Activated CD4-positive, alpha-beta T cell treated with anti-CD3 and anti-CD28 coated beads, Interleukin-2, amount 50 U/mL, for 4 hours (primary cell): ENCODE measurements at regions not wholly inside any gene's neighbourhood (a gene's known extent, or its start where the extent isn't known, plus 50 kb on each side); places are given as distances from the start of the nearest gene placed in this dataset.
"Not testable (repeated sequence)": the region's sequence is repeated elsewhere in the genome, so short reads cannot be mapped to it uniquely, and the experiment has no call there.

ENCODE experiments used
- DNase-seq, 2 experiments: peaks; one replicate each; pipeline ENCODE4 v3.0.0-alpha.2; 2020

DNA sequence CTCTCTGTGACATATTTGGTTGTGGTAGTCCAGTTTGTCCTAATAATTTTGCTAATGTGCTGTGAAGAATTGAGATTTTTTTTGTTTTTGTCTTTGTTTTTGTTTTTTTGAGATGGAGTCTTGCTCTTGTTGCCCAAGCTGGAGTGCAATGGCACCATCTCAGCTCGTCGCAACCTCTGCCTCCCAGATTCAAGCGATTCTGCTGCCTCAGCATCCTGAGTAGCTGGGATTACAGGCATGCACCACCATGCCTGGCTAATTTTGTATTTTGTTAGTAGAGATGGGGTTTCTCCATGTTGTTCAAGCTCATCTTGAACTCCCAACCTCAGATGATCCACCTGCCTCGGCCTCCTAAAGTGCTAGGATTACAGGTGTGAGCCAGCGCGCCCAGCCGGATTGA, 73.4 kb downstream of the FAM50B start:
- DNase-seq = not testable (repeated sequence)

DNA sequence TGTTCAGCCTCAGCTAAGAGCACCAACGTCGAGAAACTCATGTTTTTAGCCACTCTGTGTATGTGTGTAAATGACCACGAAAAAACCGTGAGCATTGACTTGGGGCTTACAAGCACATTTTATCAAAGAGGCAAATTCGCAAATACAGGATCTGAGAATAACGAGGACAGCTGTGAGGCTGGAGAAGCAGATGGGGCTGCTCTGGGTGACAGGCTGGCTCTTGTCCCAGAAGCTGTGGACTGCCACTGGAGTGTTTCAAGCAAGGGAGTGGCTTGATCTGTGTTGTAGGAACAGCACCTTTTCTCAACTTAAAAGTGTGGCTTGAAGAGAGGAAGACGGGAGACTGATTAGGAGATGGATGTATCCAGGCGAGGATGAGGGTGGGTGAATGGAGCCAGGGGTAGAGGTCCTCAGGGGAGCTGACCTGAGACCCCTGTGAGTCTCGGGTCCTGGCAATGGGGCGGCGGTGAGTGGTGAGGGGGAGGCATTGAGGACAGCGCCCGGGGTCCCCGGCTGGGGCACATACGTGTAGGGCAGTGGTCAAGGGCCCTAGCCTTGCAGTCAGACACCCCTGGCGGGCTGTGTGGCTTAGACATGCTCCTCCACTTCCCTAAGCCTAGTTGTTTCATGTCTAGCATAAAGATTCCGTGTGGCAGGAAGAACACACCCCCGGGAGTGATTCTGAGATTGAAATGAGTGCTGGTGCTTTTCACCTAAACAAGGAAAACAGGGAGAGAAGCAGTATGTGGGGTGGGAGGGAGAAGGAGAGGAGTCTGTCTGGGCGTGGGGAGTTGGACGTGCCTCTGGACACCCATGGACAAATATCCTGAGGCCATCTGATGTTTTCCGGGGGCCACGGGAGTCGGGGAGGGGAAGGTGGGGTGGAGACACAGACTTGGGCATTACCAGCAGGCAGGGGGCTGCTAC, 76.3 kb downstream of the FAM50B start:
- DNase-seq = not testable (repeated sequence)

DNA sequence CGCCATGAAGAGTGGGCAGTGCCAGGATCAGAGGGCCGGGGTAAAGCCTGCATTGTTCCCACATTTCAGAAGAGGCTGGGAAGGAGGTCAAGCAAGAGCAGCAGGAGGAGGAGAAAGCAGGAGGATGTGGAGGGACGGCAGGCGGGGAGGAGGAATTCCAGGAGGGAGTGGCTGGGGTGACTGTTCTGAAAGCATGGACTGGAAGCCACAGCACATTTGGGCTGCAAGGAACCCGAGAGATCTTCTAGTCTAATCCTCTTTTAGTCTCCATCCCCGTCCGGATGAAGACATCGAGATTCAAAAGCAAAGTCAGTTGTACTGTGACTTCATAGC, 76.9 kb downstream of the FAM50B start:
- no peak for DNase-seq

DNA sequence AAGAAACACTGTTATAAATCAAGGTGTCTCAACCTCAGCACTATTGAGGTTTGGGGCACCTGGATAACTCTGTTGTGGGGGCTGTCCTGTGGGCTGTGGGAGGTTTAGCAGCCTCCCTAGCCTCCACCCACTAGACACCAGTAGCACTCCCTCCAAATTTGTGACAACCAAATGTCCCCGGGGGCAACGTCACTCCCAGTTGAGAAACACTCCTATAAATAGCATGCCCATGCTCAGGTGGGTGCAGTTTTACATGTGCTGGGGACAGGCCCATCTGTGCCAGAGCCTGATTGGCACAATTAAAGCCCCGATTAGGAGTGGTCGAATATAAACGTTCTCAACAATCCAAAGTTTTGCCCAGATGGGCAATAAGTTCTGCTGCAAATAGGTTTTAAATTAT, 78.9 kb downstream of the FAM50B start:
- no peak for DNase-seq

DNA sequence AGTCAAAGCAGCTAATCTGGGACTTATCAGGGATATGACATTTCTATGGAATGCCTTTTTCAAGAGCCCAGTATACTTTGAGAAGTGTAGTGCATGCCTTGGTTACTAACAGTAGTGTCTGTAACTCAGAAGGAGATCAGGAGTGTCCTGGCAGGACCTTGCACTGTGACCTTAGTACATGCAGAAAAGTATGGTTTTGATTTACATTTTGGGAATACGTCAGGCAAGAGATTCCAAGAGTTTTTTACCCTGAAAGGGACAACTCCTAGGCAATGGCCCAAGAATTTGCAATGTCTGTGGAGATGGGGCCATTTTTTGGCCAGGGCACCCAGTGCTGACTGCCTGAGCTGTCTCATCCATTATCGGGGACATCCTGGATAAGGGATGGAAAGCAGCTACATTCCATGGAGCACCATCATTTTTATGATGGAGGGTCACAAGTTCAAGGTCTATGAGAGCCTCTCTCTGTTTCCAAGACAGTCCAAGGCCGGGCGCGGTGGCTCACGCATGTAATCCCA, 80.2 kb downstream of the FAM50B start:
- no peak for DNase-seq

DNA sequence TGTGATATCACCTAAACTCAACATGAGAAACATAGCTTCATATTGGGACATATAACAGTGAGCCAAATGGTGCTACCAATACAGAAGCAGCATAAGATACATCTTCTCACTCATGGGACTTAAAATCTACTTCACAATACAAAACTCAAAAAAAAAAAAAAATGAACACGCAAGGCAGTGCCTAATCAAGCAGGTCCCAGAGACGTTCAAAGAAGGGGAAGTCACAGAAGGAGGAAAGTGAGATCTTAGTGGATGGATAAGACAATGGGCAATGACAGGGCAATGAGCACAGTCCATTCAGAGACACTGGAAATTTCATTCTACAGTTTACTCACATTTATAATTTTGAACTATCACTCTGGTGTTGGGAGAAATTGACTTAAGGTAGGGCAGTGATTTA, 88.3 kb downstream of the FAM50B start:
- no peak for DNase-seq

DNA sequence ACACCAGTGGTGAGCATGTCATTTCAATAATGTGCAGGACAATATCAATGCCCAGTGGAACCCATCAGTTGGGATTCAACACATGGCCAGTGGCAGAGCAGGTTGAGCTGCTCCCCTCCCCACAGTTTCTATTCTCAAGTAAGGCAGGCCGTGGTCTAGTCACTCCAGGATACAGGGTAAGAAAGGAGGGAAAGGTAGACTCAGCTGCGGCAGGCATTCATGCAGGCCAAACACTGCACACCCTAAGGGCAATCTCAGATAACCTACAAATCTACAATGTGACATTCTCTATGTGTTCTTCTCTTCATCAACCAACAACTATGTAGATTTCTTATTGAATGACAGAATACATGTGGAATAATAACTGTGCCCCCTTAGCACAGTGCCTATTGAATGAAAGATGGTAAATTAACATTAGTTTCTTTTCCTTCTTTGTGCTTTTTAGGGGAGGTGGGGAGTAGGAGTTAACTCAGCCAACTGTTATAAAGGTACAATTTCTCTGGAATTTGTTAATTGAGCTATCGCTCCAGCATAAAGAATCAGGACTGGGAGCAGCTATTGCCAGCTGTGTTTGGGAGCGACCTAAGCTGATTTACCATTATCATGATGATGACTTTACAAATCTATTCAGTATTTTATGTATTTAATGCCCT, 89.7 kb downstream of the FAM50B start:
- DNase-seq = no peak

DNA sequence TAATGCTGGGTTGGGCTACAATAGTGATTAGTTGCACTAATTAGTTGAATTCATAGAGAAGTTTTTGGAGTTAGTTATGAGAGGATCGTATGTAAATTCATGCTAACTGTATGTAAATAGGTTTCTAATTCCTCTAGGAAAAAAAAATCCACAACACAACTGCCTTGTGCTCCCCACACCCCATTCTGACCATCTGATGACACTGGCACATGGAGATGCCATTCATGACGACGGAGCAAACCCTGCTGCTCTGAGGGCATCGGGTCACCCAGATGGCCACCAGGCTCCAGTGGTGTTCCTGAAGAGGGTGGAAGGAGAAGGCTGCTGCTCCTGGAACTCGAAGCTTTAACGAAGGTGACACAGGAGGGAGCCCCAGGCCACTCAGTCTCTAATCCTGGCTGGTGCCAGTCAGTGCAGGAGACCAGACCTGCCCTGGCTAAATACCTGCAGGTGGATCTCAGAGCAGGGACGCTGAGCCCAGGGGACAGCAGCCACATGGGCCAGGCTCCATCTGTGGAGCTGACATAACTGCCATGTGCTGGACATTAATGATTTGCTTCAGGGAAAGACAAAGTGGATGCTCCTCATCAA, 90.3 kb downstream of the FAM50B start:
- no peak for DNase-seq

DNA sequence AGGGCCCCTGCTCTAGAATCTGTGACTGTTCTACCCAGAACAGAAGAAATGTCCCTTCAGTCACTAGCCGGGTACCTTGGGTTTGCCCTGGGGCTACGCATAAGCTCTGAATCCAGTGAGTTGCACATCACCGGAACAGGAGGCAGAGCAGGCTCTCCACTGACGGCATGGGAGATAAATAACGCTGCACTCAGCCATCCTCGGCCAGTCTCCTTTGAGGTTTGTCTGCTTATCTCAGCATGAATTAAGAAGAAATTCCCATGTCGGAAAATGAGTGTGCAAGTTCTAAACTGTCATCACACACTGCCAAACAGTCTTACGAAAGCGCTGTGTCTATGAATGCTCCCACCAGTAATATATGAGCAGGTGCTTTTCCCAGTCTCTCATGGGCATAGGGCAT, 90.8 kb downstream of the FAM50B start:
- no peak for DNase-seq

DNA sequence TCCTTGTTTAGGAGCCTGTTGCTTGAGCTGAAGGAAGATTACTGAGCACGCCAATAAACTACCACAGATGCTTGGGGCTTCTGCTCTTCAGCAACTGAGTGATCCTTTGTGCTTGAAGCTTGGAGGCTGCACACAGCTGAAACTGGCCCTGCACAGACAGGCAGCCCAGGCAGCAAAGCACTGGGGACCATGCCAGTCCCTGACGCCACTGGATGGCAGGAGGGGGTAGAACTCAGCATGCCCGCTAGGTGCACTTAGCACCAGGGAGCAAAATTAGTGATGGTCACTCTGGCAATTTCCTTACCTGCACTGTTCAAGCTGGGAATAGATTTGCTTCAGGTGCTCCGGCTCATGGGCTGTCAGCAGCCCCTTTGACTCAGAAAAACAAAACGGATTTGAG, 91.5 kb downstream of the FAM50B start:
- no peak for DNase-seq

DNA sequence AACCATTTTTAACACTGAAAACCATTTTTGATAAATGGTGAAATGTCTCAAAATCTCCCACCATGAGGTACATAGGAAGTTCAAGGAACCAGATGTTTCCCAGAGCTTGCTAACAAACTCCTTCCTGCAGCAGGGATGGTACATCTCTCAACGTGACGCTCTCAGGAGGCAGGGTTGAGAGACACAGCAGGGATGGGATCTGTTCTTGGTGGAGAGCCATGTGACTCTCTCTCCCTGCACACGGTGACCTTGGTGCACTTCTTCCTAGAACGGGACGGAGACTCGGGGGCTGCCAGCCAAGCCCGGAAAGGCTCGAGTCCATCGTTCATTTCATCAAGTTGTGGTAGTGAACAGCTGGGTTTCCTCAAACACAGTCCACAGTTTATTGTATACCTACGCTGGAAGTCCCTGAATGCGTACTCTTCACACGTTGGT, 94.2 kb downstream of the FAM50B start:
- DNase-seq = no peak

DNA sequence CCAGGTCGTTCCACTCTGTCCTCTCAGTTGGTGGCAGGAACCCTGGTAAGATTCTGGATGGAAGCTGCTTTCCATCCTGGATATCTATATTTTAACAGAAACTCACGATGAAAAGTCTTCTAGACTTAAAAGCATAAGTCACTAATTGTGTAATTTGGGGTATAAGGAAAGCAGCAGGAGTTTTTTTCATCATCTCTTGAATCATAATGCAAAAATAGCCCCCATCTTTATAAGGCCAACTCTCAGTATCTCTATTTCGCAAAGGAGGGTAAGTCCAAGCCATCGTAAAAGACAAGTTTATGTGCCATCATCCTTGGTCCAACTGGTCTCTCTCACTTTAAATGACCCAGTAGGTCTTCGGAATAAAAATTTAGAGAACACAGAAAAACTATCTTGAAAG, 95.1 kb downstream of the FAM50B start:
- no peak for DNase-seq

DNA sequence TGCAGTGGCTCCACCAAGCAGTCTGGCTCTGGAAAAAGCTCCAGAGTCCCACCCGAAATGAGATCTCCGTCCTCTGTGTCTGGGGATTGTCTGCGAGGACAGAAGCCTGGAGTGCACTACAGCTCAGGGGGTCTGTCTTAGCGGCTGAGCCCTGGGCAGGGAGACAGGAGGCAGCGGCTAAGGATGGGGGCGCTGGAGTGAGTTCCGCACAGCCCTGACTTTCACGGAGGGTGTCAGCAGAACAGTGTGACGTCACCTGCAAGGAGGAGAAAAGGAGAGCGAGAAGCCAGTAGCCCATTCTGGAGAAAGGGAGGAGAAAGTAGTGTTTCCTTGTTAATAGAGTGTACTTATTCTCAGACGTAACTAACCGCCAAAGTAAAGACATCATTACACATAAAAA, 97.6 kb downstream of the FAM50B start:
- DNase-seq = no peak

DNA sequence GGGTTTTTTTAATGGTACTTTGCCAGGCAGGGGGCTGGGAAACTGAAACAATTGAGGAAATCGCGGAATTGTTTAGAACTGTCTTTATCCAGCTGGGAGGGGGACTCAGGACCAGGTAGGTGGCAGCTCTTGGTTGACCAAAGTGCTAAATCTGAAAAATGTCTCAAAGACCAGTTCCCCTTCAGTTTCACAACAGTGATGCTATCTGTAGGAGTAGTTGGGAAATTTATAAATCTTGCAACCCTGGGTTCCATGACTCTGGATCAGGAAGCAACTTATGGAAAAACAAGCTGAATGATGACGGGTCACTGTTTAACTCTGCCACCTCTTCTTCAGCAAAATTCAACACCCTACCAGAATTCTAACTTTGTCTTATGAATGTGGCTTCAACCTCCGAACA, 99.7 kb downstream of the FAM50B start:
- no peak for DNase-seq

DNA sequence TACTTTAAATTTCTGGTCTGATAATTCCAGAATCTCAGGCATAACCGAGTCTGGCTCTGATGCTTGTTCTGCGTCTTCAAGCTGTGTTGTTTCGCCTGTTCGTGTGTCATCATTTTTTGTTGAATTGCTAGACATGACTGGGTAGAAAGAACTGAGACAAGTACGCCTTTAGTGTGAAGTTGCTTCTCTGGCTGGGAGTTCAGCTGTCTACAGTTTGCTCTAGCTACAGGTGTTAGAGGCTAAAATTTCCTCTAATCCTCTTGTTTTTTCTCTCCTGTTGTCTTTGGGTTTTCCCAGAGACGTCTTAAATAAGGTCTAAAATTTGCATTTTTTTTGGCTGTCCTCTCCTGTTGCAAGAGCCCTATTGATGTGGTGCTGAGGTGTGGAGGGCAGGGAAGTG, 100.3 kb downstream of the FAM50B start:
- DNase-seq = no peak

DNA sequence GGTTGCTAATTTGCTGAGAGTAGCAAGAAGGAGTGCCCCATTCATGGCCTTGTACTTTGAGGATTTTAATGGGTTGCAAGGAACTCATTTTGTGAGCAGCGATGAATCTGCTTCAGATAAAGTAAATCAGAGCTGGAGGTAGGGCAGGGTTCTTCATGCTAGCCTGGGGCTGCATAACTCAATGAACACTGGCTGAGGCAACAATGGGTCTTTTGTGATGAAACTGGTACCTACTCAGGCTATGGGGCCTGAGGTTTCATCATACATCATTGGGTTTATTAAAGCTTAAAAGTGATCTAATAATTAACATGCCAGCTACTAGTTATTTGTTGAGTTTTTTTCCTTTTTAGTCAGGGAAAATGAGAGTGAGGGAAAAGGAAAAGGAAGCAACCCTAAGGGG, 106.9 kb downstream of the FAM50B start:
- no peak for DNase-seq

DNA sequence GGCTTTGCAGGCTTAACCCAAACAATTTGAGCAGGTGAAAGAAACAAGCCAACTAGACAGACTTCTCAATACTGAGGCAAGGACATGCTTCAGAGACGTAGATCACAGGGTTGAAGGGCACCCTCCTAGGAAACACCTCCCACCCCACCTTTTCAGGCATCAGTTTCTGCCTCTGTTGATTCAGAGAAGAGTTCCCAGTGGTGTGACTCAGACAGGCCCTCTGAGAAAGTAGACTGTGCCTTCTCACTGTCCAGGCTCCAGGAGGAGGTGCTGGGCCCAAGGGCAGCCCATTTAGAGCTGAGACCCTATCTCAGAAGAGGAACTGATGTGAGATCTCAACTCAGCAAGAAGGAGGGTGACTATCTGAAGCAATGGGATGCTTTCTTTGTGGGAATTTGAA, 108.1 kb downstream of the FAM50B start:
- no peak for DNase-seq

DNA sequence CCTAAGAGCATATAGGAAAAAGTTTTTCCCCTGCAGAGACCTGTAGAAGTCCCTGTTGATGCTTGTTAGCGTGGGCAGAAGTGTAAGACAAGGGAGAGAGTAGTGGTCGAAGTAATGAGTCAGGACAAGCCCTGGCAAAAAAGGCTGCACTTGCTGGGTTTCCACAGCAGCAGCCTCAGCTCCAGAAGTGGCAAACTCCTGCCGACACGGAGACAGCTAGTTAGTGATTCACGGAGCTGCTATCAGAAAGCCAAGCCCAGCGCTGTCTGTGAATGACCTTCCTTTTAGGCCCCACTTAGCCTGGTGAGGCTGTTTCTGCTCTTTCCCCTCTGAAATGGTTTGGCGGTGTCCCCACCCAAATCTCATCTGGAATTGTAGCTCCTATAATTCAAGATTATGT, 109.1 kb downstream of the FAM50B start:
- DNase-seq = no peak

DNA sequence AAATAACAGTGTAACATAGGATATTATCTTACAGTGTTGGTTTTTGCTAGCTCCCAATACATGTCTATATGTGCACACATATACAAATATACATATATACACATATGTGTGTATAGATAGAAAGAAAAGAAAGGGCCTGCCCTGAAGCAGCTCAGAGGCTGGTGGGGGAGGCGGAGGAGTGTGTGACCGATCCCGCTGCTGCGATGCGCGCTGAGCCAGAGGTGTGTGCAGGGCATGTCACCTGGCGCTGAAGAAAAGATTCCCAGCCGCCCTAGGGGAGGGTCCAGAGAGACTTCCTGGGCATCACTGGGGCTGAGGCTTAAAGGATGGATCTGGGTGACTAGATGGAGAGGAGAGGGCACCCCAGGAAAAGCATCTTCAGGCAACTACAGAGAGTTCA, 110.2 kb downstream of the FAM50B start:
- DNase-seq = no peak

DNA sequence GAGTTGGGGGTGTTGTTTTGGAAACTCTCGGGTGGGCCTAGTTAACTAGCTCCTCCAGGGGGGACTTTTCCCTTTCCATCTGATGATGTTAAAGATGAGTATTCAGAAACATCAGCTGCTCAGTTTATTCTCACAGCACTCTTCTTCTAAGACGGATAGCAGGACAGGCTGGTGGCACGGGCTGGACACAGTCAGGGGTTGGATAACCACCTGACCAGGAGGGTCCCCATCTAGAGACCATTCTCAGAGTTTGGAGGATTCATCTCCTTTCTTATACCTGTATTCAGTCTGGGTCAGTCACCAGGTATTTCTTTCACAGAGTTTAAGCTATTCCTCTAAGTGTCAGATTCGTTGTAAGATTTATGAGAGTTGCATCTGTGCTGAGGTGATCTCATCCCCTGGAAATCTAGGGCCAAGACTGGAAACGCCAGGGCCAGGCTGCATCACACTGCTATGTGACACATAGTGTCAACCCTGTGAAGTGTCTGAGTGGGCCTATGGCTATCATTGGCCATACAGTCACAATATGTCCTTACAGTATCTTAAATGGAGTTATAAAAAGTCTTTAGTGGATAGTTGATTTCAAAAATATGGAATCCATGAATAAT, 111.7 kb downstream of the FAM50B start:
- DNase-seq = no peak

DNA sequence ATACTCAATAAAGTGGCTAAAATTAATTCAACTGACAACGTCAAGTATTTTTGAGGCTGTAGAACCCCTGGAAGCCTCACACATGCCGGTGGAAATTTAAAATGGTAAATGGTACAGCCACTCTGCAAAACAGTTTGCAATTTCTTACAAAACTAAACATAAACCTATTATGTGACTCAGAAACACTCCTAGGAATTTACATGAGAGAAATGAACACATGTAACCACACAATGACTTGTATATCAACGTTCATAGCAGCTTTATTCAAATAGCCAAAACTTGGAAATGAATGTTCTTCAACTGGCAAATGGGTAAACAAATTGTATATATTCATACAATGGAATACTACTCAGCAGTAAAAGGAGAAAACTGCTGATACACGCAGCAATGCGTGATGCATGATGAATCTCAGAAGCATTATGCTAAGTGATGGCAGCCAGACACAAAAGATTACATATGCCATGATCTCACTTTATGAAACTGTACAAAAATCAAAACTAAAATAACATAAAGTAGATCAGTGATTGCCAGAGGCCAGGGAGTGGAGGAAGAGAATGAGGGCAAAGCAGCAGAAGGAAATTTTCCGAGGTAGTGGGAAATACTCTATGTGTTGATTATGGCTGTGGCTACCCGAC, 112.5 kb downstream of the FAM50B start:
- no peak for DNase-seq

DNA sequence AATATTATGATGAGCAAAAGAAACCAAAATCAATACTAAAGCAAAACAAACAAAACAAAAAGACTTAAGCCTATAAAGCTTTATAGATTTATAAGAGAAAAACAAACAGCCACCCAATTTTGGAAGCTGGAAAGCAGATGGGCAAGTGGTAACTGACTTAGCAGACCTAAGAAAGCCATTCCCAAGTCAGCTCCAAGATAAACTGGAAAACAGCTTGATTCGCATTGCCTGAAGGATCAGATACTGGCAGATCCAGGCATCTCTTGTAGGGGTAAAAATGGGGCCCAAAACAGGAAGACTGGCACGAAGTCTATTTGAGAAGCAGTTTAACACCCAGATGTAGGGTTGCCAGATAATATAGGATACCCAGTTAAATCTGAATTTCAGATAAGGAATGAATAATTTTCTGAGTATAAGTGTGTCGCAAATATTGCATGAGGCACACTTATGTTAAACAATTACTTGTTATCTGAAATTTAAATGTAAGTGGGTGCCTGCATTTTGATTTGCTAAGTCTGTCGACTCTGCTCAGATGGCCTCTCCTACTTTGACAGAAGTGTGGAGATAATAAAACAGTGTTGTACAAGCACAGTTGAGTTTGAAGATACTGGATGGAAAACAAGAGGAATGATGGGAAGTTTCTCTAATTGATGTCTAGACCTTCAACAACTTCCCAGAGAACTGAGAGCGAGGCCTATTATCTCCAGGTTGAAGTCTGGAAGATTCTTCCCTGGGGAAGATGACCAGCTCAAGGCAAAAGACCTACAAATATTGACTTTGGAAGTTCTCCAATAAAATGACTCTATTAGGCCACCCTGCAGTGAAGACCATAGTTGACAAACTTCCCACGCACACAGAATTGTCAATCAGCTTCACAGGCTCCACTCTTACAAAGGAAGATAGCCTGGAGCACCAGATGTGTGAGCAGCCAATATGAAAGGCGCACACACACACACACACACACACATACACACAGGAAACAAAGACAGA, 113.4 kb downstream of the FAM50B start:
- DNase-seq = no peak
